ENCODE measurements at regions not wholly inside any gene's neighbourhood (a gene's known extent, or its start where the extent isn't known, plus 50 kb on each side); places are given as distances from the start of the nearest gene placed in this dataset.

DNA sequence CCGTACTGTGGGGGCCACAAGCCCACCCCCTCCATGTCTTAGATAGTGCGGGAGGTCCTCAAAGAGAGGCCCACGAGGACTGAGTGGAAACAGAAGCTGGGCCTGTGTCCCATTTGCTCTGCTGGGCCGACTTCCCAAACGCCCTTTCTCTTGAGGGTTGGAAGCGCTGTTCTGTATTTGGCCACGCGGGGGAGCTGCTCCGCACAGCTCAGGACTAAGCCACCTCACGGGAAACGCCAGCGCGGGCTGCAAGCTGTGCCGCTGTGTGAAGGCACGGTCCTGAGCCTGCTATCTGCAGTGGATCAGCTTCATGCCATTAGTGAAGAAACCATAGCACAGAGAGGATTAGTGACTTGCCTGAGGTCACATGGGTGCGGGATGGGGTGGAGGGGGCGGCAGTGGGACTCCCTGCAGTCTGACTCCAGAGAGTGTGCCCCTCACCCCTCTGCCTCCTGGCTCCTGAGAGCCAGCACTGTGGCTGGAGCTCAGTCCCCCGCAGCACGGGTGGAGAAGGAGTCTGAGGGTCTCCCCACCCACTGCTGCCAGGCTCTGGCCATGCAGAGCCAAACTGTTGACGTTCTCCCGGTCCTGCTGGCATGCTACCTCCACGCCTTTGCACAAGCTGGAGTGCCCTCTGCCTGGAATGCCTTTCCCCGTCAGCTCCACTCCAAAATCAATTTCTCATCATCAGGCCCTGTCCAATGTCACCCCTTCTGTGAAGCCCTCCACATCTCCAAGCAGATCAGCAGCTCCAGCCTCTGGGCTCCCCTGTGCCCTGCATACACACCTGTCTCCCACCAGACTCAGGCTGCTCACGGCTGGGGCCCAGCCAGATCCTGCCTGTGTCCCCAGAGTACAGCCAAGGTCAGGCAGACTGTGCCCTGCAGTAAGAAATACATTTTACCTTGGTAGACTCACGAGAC lies 51.5 kb upstream of the LRRC32 start:
- no peak overlapping the region for H3K27ac ChIP-seq
- TF ChIP-seq ZFX (IDR thresholded peaks at IDR 0.05) (no peak), CTCF (conservative IDR thresholded peaks at IDR 0.05) (peak; percentile 96)

- no peak overlapping the region for H3K27ac ChIP-seq
- TF ChIP-seq ZFX (IDR thresholded peaks at IDR 0.05) (no peak), CTCF (conservative IDR thresholded peaks at IDR 0.05) (no peak; the same call in 1 of the 2 replicates)
These were observed 52.6 kb upstream of the LRRC32 start for GRCh38 chr11:76723142-76723541.

DNA sequence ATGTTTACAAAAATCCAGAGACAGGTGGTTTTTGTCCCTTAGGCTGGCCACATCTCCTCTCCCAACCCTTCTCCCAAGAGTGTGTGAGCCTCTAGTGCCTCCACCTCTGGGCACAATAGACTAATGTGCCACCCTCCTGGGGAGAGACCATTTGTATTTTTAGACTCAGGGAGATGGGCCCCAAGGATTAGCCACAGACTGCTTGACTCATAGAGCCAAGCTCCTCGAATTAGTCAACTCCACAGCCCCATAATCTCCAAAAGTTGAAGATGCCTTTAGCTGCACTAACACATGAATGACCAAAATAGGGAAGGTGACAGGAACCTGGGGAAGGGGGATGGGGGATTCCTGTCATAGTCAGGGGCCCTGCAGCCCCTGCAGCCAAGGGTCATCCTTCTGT lies 53.0 kb upstream of the LRRC32 start:
- no peak for TF ChIP-seq ZFX (IDR thresholded peaks at IDR 0.05)
- TF ChIP-seq CTCF (conservative IDR thresholded peaks at IDR 0.05) = no peak
- no peak overlapping the region for H3K27ac ChIP-seq

- TF ChIP-seq CTCF (conservative IDR thresholded peaks at IDR 0.05) (no peak), ZFX (IDR thresholded peaks at IDR 0.05) (no peak)
- no peak overlapping the region for H3K27ac ChIP-seq
These were observed 53.7 kb upstream of the LRRC32 start for GRCh38 chr11:76724171-76724768.

- H3K27ac ChIP-seq = no peak overlapping the region
- no peak for TF ChIP-seq CTCF (conservative IDR thresholded peaks at IDR 0.05)
- no peak for TF ChIP-seq ZFX (IDR thresholded peaks at IDR 0.05)
These were observed 54.9 kb upstream of the TSKU start for GRCh38 chr11:76728227-76728626.

- TF ChIP-seq CTCF (conservative IDR thresholded peaks at IDR 0.05) = no peak
- TF ChIP-seq ZFX (IDR thresholded peaks at IDR 0.05) = no peak
- H3K27ac ChIP-seq = no peak overlapping the region
These were observed 54.4 kb upstream of the TSKU start for GRCh38 chr11:76728778-76729177.

- TF ChIP-seq CTCF (conservative IDR thresholded peaks at IDR 0.05) (no peak), ZFX (IDR thresholded peaks at IDR 0.05) (no peak)
- H3K27ac ChIP-seq = no peak overlapping the region
These were observed 53.9 kb upstream of the TSKU start for GRCh38 chr11:76729214-76729613.
